T-helper 17 cell (primary cell): ENCODE measurements at regions not wholly inside any gene's neighbourhood (a gene's known extent, or its start where the extent isn't known, plus 50 kb on each side); places are given as distances from the start of the nearest gene placed in this dataset.

Experiments used
- ATAC-seq: fragments of 150-1000 bp; cut with Tn5 transposase; 2 replicates; pipeline ENCODE4 v1.10.0; 2021; ENCODE audit warnings: mild to moderate bottlenecking, moderate library complexity
- DNase-seq, 3 donors: peaks; one replicate each; pipeline versions ENCODE4 v3.0.0 to v3.0.0-alpha.2; 2020 to 2021
- H3K9me3 ChIP-seq: one replicate; pipeline ENCODE4 v1.7.0; 2013; ENCODE audit warnings: low read length, mild to moderate bottlenecking; ENCODE audit not compliant: control insufficient read depth, poor library complexity, severe bottlenecking
- H3K27ac Mint-ChIP-seq: one replicate; pipeline ENCODE4 v1.8.0; 2022; ENCODE audit warnings: mild to moderate bottlenecking, moderate library complexity, mixed read lengths
- H3K27me3 Mint-ChIP-seq: one replicate; pipeline ENCODE4 v1.8.0; 2022; ENCODE audit warnings: mixed read lengths
- H3K36me3 Mint-ChIP-seq: one replicate; pipeline ENCODE4 v1.8.0; 2022; ENCODE audit warnings: low read depth, mixed read lengths
- H3K4me1 Mint-ChIP-seq: one replicate; pipeline ENCODE4 v1.8.0; 2022; ENCODE audit warnings: mild to moderate bottlenecking, mixed read lengths
- H3K4me3 Mint-ChIP-seq: one replicate; pipeline ENCODE4 v1.8.0; 2022; ENCODE audit warnings: mild to moderate bottlenecking, moderate library complexity, mixed read lengths

- Mint-ChIP-seq H3K4me3 (no peak overlapping the region), H3K27me3 (peaks cover 78% of the 10 kb centered on the region), H3K36me3 (peaks cover 11% of the 10 kb centered on the region), H3K27ac (no peak overlapping the region), H3K4me1 (peaks cover 14% of the 10 kb centered on the region)
- H3K9me3 ChIP-seq, result peaks cover 11% of the 10 kb centered on the region
- DNase-seq (no peak), ATAC-seq (no peak)
These were observed 59.7 kb downstream of the GPX5 start for GRCh38 chr6:28585335-28585734.

GRCh38 chr6:28586324-28586723 is 60.6 kb downstream of the GPX5 start:
- peaks cover 11% of the 10 kb centered on the region for H3K9me3 ChIP-seq
- DNase-seq, result no peak
- peak overlapping the region; percentile 84 for H3K4me3 Mint-ChIP-seq
- peaks cover 14% of the 10 kb centered on the region for H3K4me1 Mint-ChIP-seq
- ATAC-seq, result no peak
- H3K27ac Mint-ChIP-seq, result no peak overlapping the region
- H3K27me3 Mint-ChIP-seq, result peaks cover 88% of the 10 kb centered on the region
- H3K36me3 Mint-ChIP-seq, result peaks cover 11% of the 10 kb centered on the region

GRCh38 chr6:28586962-28587745 is 61.5 kb downstream of the GPX5 start:
- DNase-seq, result peak in 1 of 3 donors; percentile 22
- peaks cover 14% of the 10 kb centered on the region for H3K4me1 Mint-ChIP-seq
- H3K27ac Mint-ChIP-seq, result no peak overlapping the region
- peaks cover 11% of the 10 kb centered on the region for H3K36me3 Mint-ChIP-seq
- ATAC-seq, result peak; percentile 78
- H3K4me3 Mint-ChIP-seq, result peak overlapping the region; percentile 84
- peaks cover 89% of the 10 kb centered on the region for H3K27me3 Mint-ChIP-seq
- H3K9me3 ChIP-seq, result peaks cover 11% of the 10 kb centered on the region

GRCh38 chr6:28587746-28588075 is 62.0 kb downstream of the GPX5 start:
- ATAC-seq (no peak), DNase-seq (no peak)
- Mint-ChIP-seq H3K27me3 (peaks cover 89% of the 10 kb centered on the region), H3K36me3 (peaks cover 11% of the 10 kb centered on the region), H3K4me1 (peaks cover 14% of the 10 kb centered on the region), H3K27ac (no peak overlapping the region), H3K4me3 (peak overlapping the region; percentile 84)
- H3K9me3 ChIP-seq, result peaks cover 11% of the 10 kb centered on the region

GRCh38 chr6:28588666-28589065 is 63.0 kb downstream of the GPX5 start:
- no peak for DNase-seq
- Mint-ChIP-seq H3K4me3 (no peak overlapping the region), H3K36me3 (peaks cover 11% of the 10 kb centered on the region), H3K27ac (no peak overlapping the region), H3K4me1 (peaks cover 14% of the 10 kb centered on the region), H3K27me3 (peaks cover 87% of the 10 kb centered on the region)
- H3K9me3 ChIP-seq, result peaks cover 11% of the 10 kb centered on the region
- ATAC-seq, result no peak

- no peak for ATAC-seq
- Mint-ChIP-seq H3K36me3 (peaks cover 11% of the 10 kb centered on the region), H3K27ac (no peak overlapping the region), H3K27me3 (peaks cover 81% of the 10 kb centered on the region), H3K4me3 (peak overlapping the region; percentile 26), H3K4me1 (peaks cover 14% of the 10 kb centered on the region)
- no peak for DNase-seq
- peaks cover 11% of the 10 kb centered on the region for H3K9me3 ChIP-seq
These were observed 63.7 kb downstream of the GPX5 start for GRCh38 chr6:28589234-28589956.

GRCh38 chr6:28589957-28590349 is 64.3 kb downstream of the GPX5 start:
- ATAC-seq (no peak), DNase-seq (no peak)
- no peak overlapping the region for H3K27ac Mint-ChIP-seq
- peaks cover 11% of the 10 kb centered on the region for H3K9me3 ChIP-seq
- peaks cover 11% of the 10 kb centered on the region for H3K36me3 Mint-ChIP-seq
- peaks cover 14% of the 10 kb centered on the region for H3K4me1 Mint-ChIP-seq
- H3K4me3 Mint-ChIP-seq, result no peak overlapping the region
- H3K27me3 Mint-ChIP-seq, result peaks cover 75% of the 10 kb centered on the region

- Mint-ChIP-seq H3K27me3 (peaks cover 29% of the 10 kb centered on the region), H3K27ac (no peak overlapping the region), H3K4me3 (no peak overlapping the region), H3K36me3 (peaks cover 3% of the 10 kb centered on the region), H3K4me1 (peaks cover 2% of the 10 kb centered on the region)
- DNase-seq, result no peak
- ATAC-seq, result no peak
- no peaks in the 10 kb centered on the region for H3K9me3 ChIP-seq
These were observed 71.6 kb downstream of the GPX5 start for GRCh38 chr6:28597217-28597835.

- no peaks in the 10 kb centered on the region for H3K9me3 ChIP-seq
- peaks cover 2% of the 10 kb centered on the region for H3K4me1 Mint-ChIP-seq
- ATAC-seq (no peak), DNase-seq (no peak)
- no peak overlapping the region for H3K4me3 Mint-ChIP-seq
- H3K27ac Mint-ChIP-seq, result no peak overlapping the region
- H3K27me3 Mint-ChIP-seq, result peaks cover 28% of the 10 kb centered on the region
- peaks cover 3% of the 10 kb centered on the region for H3K36me3 Mint-ChIP-seq
These were observed 72.4 kb downstream of the GPX5 start for GRCh38 chr6:28597924-28598722.

- H3K4me3 Mint-ChIP-seq, result no peak overlapping the region
- H3K27me3 Mint-ChIP-seq, result peaks cover 37% of the 10 kb centered on the region
These were observed 73.3 kb downstream of the GPX5 start for GRCh38 chr6:28598757-28599686.

GRCh38 chr6:28600245-28600644 is 74.6 kb downstream of the GPX5 start:
- H3K9me3 ChIP-seq, result no peaks in the 10 kb centered on the region
- Mint-ChIP-seq H3K4me1 (peaks cover 2% of the 10 kb centered on the region), H3K36me3 (peaks cover 3% of the 10 kb centered on the region), H3K27me3 (peaks cover 45% of the 10 kb centered on the region), H3K27ac (no peak overlapping the region), H3K4me3 (no peak overlapping the region)
- no peak for DNase-seq
- ATAC-seq, result no peak

More at GRCh38 chr6:28598757-28599686, 73.3 kb downstream of the GPX5 start:
- DNase-seq (no peak), ATAC-seq (no peak)
- Mint-ChIP-seq H3K36me3 (peaks cover 3% of the 10 kb centered on the region), H3K27ac (no peak overlapping the region), H3K4me1 (peaks cover 2% of the 10 kb centered on the region)
- no peaks in the 10 kb centered on the region for H3K9me3 ChIP-seq

GRCh38 chr6:28603891-28604290 is 78.2 kb downstream of the GPX5 start:
- ATAC-seq, result no peak
- Mint-ChIP-seq H3K27ac (no peak overlapping the region), H3K36me3 (peaks cover 5% of the 10 kb centered on the region), H3K27me3 (peaks cover 48% of the 10 kb centered on the region), H3K4me1 (peaks cover 4% of the 10 kb centered on the region), H3K4me3 (no peak overlapping the region)
- peaks cover 2% of the 10 kb centered on the region for H3K9me3 ChIP-seq
- DNase-seq, result no peak
